Upper lobe of left lung (tissue), 4 donors: ENCODE measurements at regions not wholly inside any gene's neighbourhood (a gene's known extent, or its start where the extent isn't known, plus 50 kb on each side); places are given as distances from the start of the nearest gene placed in this dataset.

Experiments
- CTCF ChIP-seq, 6 experiments: fragments of 450-650 bp in 4 of 6; fragments of 200-600 bp in 2 of 6; sonication (generic) in 2 of 6; IDR thresholded peaks; one replicate each; pipeline ENCODE4 v1.5.1; 2016 to 2019; ENCODE audit warnings: antibody characterized with exemption in 6 of 6
- EP300 ChIP-seq, 4 donors: sonication (generic); formaldehyde crosslinking; IDR thresholded peaks; one replicate each; pipeline ENCODE4 v1.5.1; 2017; ENCODE audit warnings: antibody characterized with exemption in 4 of 4, control low read depth in 2 of 4
- POLR2A ChIP-seq, 4 donors: fragments of 450-650 bp; IDR thresholded peaks; one replicate each; pipeline ENCODE4 v1.5.1; 2016 to 2017; ENCODE audit warnings: antibody characterized with exemption in 4 of 4, mild to moderate bottlenecking in 2 of 4

- no peak for TF ChIP-seq CTCF (IDR thresholded peaks at IDR 0.05)
- no peak for TF ChIP-seq EP300 (IDR thresholded peaks at IDR 0.05)
- no peak for TF ChIP-seq POLR2A (IDR thresholded peaks at IDR 0.05)
These were observed 156.1 kb upstream of the TRIM24 start for GRCh38 chr7:138304071-138304320.
